ENCODE measurements at regions not wholly inside any gene's neighbourhood (a gene's known extent, or its start where the extent isn't known, plus 50 kb on each side); places are given as distances from the start of the nearest gene placed in this dataset.

DNA sequence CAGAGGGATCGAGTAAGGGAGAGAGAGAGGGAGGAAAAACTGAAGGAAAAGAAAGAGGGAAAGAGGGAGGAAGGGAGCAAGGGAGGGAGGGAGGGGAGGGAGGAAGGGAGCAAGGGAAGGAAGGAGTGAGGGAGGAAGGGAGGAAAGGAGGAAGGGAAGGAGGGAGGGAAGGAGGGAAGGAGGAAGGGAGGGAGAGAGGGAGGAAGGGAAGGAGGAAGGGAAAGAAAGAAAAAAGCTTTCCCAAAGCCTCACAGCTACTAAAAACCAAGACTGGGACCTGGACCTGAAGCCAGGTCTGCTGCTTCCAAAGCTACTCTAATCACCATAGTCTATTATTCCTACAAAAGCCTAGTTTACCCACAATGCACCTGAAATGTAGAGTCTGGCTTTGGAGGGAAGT is 259.8 kb upstream of the WWC1 start:
- TF ChIP-seq, protein P1, sequence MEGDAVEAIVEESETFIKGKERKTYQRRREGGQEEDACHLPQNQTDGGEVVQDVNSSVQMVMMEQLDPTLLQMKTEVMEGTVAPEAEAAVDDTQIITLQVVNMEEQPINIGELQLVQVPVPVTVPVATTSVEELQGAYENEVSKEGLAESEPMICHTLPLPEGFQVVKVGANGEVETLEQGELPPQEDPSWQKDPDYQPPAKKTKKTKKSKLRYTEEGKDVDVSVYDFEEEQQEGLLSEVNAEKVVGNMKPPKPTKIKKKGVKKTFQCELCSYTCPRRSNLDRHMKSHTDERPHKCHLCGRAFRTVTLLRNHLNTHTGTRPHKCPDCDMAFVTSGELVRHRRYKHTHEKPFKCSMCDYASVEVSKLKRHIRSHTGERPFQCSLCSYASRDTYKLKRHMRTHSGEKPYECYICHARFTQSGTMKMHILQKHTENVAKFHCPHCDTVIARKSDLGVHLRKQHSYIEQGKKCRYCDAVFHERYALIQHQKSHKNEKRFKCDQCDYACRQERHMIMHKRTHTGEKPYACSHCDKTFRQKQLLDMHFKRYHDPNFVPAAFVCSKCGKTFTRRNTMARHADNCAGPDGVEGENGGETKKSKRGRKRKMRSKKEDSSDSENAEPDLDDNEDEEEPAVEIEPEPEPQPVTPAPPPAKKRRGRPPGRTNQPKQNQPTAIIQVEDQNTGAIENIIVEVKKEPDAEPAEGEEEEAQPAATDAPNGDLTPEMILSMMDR (IDR thresholded peaks at IDR 0.05; ENCODE audit: extremely low read depth, insufficient read depth, missing control alignments), result no peak
- no peak for DNase-seq (ENCODE audit: low spot score)
- in situ Hi-C loops (cut with MboI; ENCODE audit: low pct_unique_long_range_greater_than_20kb, low sequenced_read_pairs, unreplicated experiment), result no loop called here

GRCh38 chr5:168039039-168039438 is 252.4 kb upstream of the WWC1 start:
- in situ Hi-C loops (cut with MboI; ENCODE audit: low pct_unique_long_range_greater_than_20kb, low sequenced_read_pairs, unreplicated experiment), result no loop called here
- TF ChIP-seq, protein P1 (IDR thresholded peaks at IDR 0.05; ENCODE audit: extremely low read depth, insufficient read depth, missing control alignments), result no peak
- no peak for DNase-seq (ENCODE audit: low spot score)

GRCh38 chr5:168039566-168040248 is 251.7 kb upstream of the WWC1 start:
- DNase-seq (ENCODE audit: low spot score), result no peak
- TF ChIP-seq, protein P1 (IDR thresholded peaks at IDR 0.05; ENCODE audit: extremely low read depth, insufficient read depth, missing control alignments), result no peak
- in situ Hi-C loops (cut with MboI; ENCODE audit: low pct_unique_long_range_greater_than_20kb, low sequenced_read_pairs, unreplicated experiment), result no loop called here

DNA sequence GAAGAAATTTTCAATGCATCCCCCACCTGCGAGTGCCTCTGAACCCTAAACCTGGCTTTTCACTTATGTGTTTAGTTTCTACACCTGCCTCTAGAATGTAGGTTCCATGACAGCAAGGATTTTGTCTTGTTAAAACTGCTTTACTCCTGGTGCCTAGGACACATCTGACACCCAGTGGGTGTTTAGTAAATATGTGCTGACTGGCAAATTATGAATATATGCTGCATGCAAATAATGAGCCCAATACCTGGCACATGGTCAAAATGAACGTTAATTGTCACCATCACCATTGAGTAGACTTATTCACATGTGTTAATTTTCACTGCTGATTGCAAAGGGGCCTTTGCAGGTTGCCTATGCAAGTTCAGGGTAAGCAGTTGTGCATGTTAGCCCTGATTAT is 249.9 kb upstream of the WWC1 start:
- in situ Hi-C loops (cut with MboI; ENCODE audit: low pct_unique_long_range_greater_than_20kb, low sequenced_read_pairs, unreplicated experiment), result no loop called here
- no peak for DNase-seq (ENCODE audit: low spot score)
- TF ChIP-seq, protein P1 (IDR thresholded peaks at IDR 0.05; ENCODE audit: extremely low read depth, insufficient read depth, missing control alignments), result no peak

DNA sequence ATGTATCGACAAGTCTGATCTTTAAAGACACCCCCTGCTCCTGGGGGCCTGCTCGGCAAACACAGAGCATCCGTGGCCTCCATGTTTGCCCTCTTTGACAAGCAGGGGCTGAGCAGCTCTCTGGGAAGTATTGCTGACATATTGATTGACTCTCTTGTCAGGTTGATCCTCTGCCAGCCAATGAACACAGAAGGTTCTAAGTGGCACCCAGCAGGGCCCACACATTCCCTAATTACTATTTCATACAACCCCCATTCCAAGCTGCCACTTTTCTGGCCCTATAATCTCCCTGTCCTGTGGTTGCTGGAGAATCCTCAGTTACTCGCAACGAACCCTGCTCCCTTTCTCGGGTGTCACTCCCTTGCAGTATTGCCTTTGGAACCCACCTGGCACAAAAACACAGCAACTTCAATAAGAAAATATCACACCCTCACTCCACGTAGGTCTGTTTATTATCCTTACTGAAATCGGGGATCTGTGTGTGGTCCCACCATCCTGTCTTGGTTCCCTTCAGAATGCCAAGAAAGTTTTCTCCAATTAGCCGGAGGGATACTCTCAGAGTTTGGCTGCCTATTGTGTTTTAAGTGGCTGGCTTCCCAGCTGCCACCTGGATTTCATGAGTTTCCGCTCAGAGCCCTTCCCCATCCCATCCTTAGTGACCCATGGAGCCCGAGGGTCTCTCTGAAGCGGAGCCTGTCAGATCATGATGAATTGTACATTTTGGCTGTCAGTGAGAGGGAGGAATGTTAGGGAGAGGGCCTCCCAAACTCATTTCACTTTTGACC is 249.0 kb upstream of the WWC1 start:
- no peak for DNase-seq (ENCODE audit: low spot score)
- TF ChIP-seq, protein P1 (IDR thresholded peaks at IDR 0.05; ENCODE audit: extremely low read depth, insufficient read depth, missing control alignments), result no peak
- in situ Hi-C loops (cut with MboI; ENCODE audit: low pct_unique_long_range_greater_than_20kb, low sequenced_read_pairs, unreplicated experiment), result no loop called here

GRCh38 chr5:168046163-168046562 is 245.3 kb upstream of the WWC1 start:
- in situ Hi-C loops (cut with MboI; ENCODE audit: low pct_unique_long_range_greater_than_20kb, low sequenced_read_pairs, unreplicated experiment), result no loop called here
- TF ChIP-seq, protein P1 (IDR thresholded peaks at IDR 0.05; ENCODE audit: extremely low read depth, insufficient read depth, missing control alignments), result no peak
- DNase-seq (ENCODE audit: low spot score), result no peak
